Lower lobe of right lung (tissue), 2 donors: ENCODE measurements at regions not wholly inside any gene's neighbourhood (a gene's known extent, or its start where the extent isn't known, plus 50 kb on each side); places are given as distances from the start of the nearest gene placed in this dataset.

Experiments used
- ATAC-seq, 2 donors: fragments of 200-7000 bp; cut with Tn5 transposase; one replicate each; pipeline ENCODE4 v1.9.1; 2020 to 2022; ENCODE audit warnings: mild to moderate bottlenecking in 2 of 2, moderate library complexity in 2 of 2
- DNase-seq: peaks from one replicate; pipeline ENCODE4 v3.0.0-alpha.2; 2020
- H3K27ac ChIP-seq: fragments of 200-600 bp; one replicate; pipeline ENCODE4 v1.8.0; 2022
- H3K27me3 ChIP-seq: fragments of 200-600 bp; one replicate; pipeline ENCODE4 v1.8.0; 2022; ENCODE audit warnings: low read depth
- H3K36me3 ChIP-seq: fragments of 200-600 bp; one replicate; pipeline ENCODE4 v1.8.0; 2022; ENCODE audit warnings: mild to moderate bottlenecking
- H3K4me1 ChIP-seq: fragments of 200-600 bp; one replicate; pipeline ENCODE4 v1.8.0; 2022
- H3K4me3 ChIP-seq: fragments of 200-600 bp; one replicate; pipeline ENCODE4 v1.8.0; 2022; ENCODE audit warnings: mild to moderate bottlenecking
- H3K9me3 ChIP-seq: fragments of 200-600 bp; one replicate; pipeline ENCODE4 v1.8.0; 2022
- intact Hi-C: fragments of 100-400 bp; cut with DNase I; formaldehyde crosslinking; loops from one replicate; pipeline ENCODE4 v1.11.0; 2022
- TF ChIP-seq, protein P1 (sequence below): fragments of 200-600 bp; IDR thresholded peaks from one replicate; pipeline ENCODE4 v1.8.0; 2022; ENCODE audit warnings: antibody characterized with exemption, mild to moderate bottlenecking
- donor health status: DM: no; HTN: yes; CAD: no; lungs with severe emphysema.

- TF ChIP-seq, protein P1, sequence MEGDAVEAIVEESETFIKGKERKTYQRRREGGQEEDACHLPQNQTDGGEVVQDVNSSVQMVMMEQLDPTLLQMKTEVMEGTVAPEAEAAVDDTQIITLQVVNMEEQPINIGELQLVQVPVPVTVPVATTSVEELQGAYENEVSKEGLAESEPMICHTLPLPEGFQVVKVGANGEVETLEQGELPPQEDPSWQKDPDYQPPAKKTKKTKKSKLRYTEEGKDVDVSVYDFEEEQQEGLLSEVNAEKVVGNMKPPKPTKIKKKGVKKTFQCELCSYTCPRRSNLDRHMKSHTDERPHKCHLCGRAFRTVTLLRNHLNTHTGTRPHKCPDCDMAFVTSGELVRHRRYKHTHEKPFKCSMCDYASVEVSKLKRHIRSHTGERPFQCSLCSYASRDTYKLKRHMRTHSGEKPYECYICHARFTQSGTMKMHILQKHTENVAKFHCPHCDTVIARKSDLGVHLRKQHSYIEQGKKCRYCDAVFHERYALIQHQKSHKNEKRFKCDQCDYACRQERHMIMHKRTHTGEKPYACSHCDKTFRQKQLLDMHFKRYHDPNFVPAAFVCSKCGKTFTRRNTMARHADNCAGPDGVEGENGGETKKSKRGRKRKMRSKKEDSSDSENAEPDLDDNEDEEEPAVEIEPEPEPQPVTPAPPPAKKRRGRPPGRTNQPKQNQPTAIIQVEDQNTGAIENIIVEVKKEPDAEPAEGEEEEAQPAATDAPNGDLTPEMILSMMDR: peak; percentile 70
- peak; percentile 55 for DNase-seq
- no peak overlapping the region for H3K4me3 ChIP-seq
- H3K9me3 ChIP-seq: no peaks in the 10 kb centered on the region
- no peak overlapping the region for H3K27ac ChIP-seq
- peak; percentile 73 to 74 for ATAC-seq
- no peaks in the 10 kb centered on the region for H3K36me3 ChIP-seq
- peaks cover 16% of the 10 kb centered on the region for H3K27me3 ChIP-seq
- intact Hi-C loops: no loop called here
- no peaks in the 10 kb centered on the region for H3K4me1 ChIP-seq
These were observed 89.8 kb upstream of the PAX1 start for GRCh38 chr20:21615617-21616080.

- intact Hi-C loops: no loop called here
- peaks cover 16% of the 10 kb centered on the region for H3K27me3 ChIP-seq
These were observed 90.5 kb upstream of the PAX1 start for GRCh38 chr20:21614980-21615379.

DNA sequence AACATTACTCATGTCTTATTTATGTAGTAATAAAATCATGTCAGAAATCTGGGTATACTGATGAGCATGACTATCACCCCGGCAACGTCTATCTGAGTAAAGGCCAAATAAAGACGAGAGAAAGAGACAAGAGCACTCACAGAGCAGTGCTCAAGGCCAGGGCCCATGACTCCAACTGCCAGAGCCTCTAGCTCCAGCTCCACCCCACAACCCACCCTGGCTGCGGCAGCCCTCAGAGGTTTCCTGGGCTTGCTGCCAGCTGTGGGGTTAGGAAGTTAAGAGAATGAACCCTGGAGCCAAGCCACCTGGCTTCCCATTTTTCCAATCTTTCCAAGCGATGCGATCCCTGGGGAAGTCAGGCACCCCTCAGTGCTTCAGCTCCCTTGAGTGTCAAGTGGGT is 92.0 kb upstream of the PAX1 start:
- no peak for ATAC-seq
- DNase-seq: no peak
- no peaks in the 10 kb centered on the region for H3K4me1 ChIP-seq
- peaks cover 16% of the 10 kb centered on the region for H3K27me3 ChIP-seq
- H3K27ac ChIP-seq: no peak overlapping the region
- TF ChIP-seq, protein P1: no peak
- H3K36me3 ChIP-seq: no peaks in the 10 kb centered on the region
- intact Hi-C loops: no loop called here
- no peak overlapping the region for H3K4me3 ChIP-seq
- H3K9me3 ChIP-seq: no peaks in the 10 kb centered on the region

More at GRCh38 chr20:21614980-21615379, 90.5 kb upstream of the PAX1 start:
- DNase-seq (no peak), ATAC-seq (no peak)
- no peaks in the 10 kb centered on the region for H3K36me3 ChIP-seq
- TF ChIP-seq, protein P1: no peak
- H3K27ac ChIP-seq: no peak overlapping the region
- no peak overlapping the region for H3K4me3 ChIP-seq
- no peaks in the 10 kb centered on the region for H3K9me3 ChIP-seq
- H3K4me1 ChIP-seq: no peaks in the 10 kb centered on the region

GRCh38 chr20:21609981-21610380 is 95.5 kb upstream of the PAX1 start:
- no peak for ATAC-seq
- intact Hi-C loops: no loop called here
- H3K9me3 ChIP-seq: no peaks in the 10 kb centered on the region

GRCh38 chr20:21609221-21609620 is 95.4 kb upstream of the NKX2-2 start:
- Histone ChIP-seq H3K27me3 (peaks cover 8% of the 10 kb centered on the region), H3K4me3 (no peak overlapping the region), H3K4me1 (no peaks in the 10 kb centered on the region), H3K36me3 (no peaks in the 10 kb centered on the region), H3K27ac (no peak overlapping the region), H3K9me3 (no peaks in the 10 kb centered on the region)
- DNase-seq (no peak), ATAC-seq (peak; percentile 33 to 47)
- TF ChIP-seq, protein P1: no peak
- intact Hi-C loops: no loop called here

More at GRCh38 chr20:21609981-21610380, 95.5 kb upstream of the PAX1 start:
- Histone ChIP-seq H3K4me1 (no peaks in the 10 kb centered on the region), H3K27ac (no peak overlapping the region), H3K27me3 (peaks cover 14% of the 10 kb centered on the region), H3K36me3 (no peaks in the 10 kb centered on the region), H3K4me3 (no peak overlapping the region)
- TF ChIP-seq, protein P1: no peak
- no peak for DNase-seq

- no peaks in the 10 kb centered on the region for H3K9me3 ChIP-seq
- TF ChIP-seq, protein P1: no peak
- peaks cover 8% of the 10 kb centered on the region for H3K27me3 ChIP-seq
- no peaks in the 10 kb centered on the region for H3K36me3 ChIP-seq
- H3K4me1 ChIP-seq: no peaks in the 10 kb centered on the region
- ATAC-seq (no peak), DNase-seq (no peak)
- H3K27ac ChIP-seq: no peak overlapping the region
- intact Hi-C loops: no loop called here
- H3K4me3 ChIP-seq: no peak overlapping the region
These were observed 94.9 kb upstream of the NKX2-2 start for GRCh38 chr20:21608777-21609176.
